GM12891 (cell line): ENCODE measurements at regions not wholly inside any gene's neighbourhood (a gene's known extent, or its start where the extent isn't known, plus 50 kb on each side); places are given as distances from the start of the nearest gene placed in this dataset.

Experiments
- DNase-seq: peaks from one replicate; pipeline ENCODE4 v3.0.0; 2011; ENCODE audit warnings: low spot score; ENCODE audit not compliant: insufficient read length
- FAIRE-seq: peaks from 2 replicates; lab custom pipeline; 2011; peaks lifted over from hg19 to GRCh38; lab: Jason Lieb, UNC
- PAX5 ChIP-seq: IDR thresholded peaks from 2 replicates; pipeline ENCODE4 v1.6.1; 2011; ENCODE audit warnings: low read length, moderate library complexity, mild to moderate bottlenecking; ENCODE audit not compliant: insufficient read depth, severe bottlenecking
- POLR2A ChIP-seq: IDR thresholded peaks from 2 replicates; pipeline ENCODE4 v1.6.1; 2011; ENCODE audit warnings: low read depth, low read length, control low read depth
- POLR2AphosphoS5 ChIP-seq: IDR thresholded peaks from 2 replicates; pipeline ENCODE4 v1.6.1; 2011; ENCODE audit warnings: low read depth, low read length, control low read depth
- POU2F2 ChIP-seq: IDR thresholded peaks from 2 replicates; pipeline ENCODE4 v1.6.1; 2011; ENCODE audit warnings: low read depth, mild to moderate bottlenecking, control low read depth, low read length, moderate library complexity
- SPI1 ChIP-seq: IDR thresholded peaks from 2 replicates; pipeline ENCODE4 v1.6.1; 2011; ENCODE audit warnings: low read depth, low read length, control low read depth
- TAF1 ChIP-seq: IDR thresholded peaks from 2 replicates; pipeline ENCODE4 v1.6.1; 2011; ENCODE audit warnings: low read depth, low read length, control low read depth

- FAIRE-seq: no peak
- no peak for TF ChIP-seq PAX5
- no peak for TF ChIP-seq POLR2AphosphoS5
- DNase-seq: no peak
Measured at GRCh38 chr2:58926112-58926511, 685.0 kb upstream of the FANCL start.

GRCh38 chr2:58925676-58926081 lies 684.6 kb upstream of the FANCL start:
- no peak for TF ChIP-seq SPI1
- TF ChIP-seq POLR2A: no peak
- no peak for TF ChIP-seq PAX5
- DNase-seq (no peak), FAIRE-seq (no peak)

DNA sequence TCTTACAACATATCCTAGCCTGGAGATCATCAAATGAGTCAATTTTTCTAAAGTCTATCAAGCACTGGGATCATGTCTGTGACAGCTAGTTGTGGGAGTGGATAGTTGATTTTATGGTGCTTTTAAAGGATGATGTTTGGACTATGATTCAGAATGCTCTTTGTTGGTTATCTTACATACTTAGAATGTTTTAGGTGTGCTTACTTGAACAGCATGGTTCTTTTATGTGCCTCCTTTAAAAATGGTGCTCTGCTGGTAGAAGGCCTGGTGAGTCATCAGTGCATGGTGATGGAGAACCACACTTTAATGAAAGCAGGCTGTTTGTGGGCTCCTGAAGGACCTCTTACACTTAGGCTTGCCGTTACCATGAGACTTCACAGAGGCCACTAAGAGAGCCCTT lies 682.7 kb upstream of the FANCL start:
- no peak for DNase-seq
- no peak for TF ChIP-seq SPI1
- no peak for TF ChIP-seq TAF1
- TF ChIP-seq PAX5: no peak
- no peak for TF ChIP-seq POU2F2
- no peak for TF ChIP-seq POLR2A
- no peak for TF ChIP-seq POLR2AphosphoS5
- no peak for FAIRE-seq

DNA sequence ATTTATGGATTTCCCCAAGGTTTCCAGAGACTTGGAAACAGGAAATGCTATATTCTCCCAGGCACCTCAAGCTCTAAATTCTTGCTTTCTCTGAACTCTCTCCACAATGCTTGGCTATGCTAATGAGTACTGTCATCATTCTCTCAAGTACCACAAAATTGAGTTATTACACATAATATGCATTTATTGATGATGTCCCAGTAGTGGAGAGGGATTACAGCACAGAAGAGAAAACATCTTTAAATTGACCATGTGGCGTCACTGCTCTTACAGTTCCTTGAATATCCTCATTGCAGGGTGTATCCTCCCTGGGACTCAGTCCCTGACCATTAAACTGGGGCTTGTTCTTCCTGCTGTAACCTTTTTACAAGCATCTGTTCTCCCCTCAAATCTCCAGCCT lies 681.1 kb upstream of the FANCL start:
- DNase-seq (no peak), FAIRE-seq (no peak)
- TF ChIP-seq POLR2AphosphoS5: no peak

DNA sequence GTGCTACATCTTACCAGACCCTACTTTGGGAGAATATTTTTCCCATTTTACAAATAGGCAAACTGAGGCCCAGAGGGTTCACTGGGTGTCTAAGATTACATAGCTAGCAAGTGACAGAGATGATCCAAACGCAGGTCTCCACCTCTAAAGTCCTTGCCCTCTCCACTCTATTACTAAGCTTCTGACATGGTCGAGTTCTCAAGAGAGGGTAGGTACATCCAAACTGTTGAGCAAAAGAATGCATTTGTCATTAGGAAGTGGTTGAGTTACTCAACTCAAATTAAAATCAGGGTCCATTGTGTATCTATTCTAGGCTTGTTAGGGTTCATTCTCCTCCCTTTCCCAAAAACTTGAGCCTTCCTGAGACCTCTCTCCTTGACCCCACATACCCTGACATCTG lies 680.6 kb upstream of the FANCL start:
- FAIRE-seq (no peak), DNase-seq (no peak)
- TF ChIP-seq TAF1 (no peak), POU2F2 (no peak), PAX5 (no peak), POLR2A (no peak), POLR2AphosphoS5 (no peak), SPI1 (no peak)

- DNase-seq (no peak), FAIRE-seq (no peak)
- TF ChIP-seq POU2F2 (no peak), SPI1 (no peak), PAX5 (no peak), POLR2A (no peak), POLR2AphosphoS5 (no peak)
Measured at GRCh38 chr2:58920001-58920400, 678.9 kb upstream of the FANCL start.

DNA sequence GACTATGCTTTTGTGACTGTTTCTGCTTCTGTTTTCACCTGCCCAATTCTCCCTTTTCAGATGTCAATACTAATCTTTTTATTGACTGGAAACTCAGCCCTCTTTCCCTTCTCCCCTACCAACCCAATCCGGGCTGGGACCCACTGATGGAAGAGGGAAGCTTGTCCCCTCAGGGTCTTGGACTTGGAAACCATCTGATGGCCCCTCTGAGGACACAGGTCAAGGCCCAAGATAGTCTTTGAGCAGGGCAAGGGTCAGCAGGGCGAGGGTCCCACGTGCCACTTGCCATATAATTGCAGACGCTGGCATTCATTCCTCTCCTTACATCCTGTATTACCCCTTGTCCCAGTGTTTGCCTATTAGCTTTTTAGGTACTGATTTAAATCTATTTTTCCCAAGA lies 678.2 kb upstream of the FANCL start:
- no peak for FAIRE-seq
- no peak for DNase-seq
- TF ChIP-seq SPI1 (no peak), PAX5 (no peak), POLR2AphosphoS5 (no peak)

DNA sequence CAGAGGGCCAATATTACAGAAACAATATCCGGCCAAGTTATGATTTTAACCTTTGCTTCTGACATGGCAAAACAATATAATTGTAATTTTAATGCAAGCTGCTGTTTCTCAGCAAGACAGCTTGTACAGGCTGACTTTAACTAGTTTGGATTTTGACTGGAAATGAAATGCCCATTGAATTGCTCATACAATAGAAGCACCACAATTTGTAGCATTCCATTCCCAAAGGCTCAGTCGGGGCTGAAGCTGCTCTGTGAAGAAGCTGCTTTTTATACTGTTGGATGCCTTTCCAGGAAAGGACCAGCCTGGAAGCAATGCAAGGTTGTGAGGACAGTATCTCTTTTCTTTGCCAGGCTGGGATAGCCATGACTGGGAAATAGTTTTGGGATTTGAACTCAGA lies 677.0 kb upstream of the FANCL start:
- FAIRE-seq (no peak), DNase-seq (no peak)
- no peak for TF ChIP-seq TAF1
- TF ChIP-seq POLR2AphosphoS5: no peak
- TF ChIP-seq SPI1: no peak
- TF ChIP-seq PAX5: no peak
- TF ChIP-seq POLR2A: no peak
- no peak for TF ChIP-seq POU2F2

- no peak for FAIRE-seq
- no peak for TF ChIP-seq PAX5
- TF ChIP-seq SPI1: no peak
- no peak for TF ChIP-seq POU2F2
- no peak for TF ChIP-seq POLR2AphosphoS5
- no peak for TF ChIP-seq TAF1
- TF ChIP-seq POLR2A: no peak
- DNase-seq: no peak
Measured at GRCh38 chr2:58917596-58917995, 676.5 kb upstream of the FANCL start.

GRCh38 chr2:58916063-58916462 lies 674.9 kb upstream of the FANCL start:
- TF ChIP-seq SPI1 (no peak), POLR2A (no peak), POU2F2 (no peak), POLR2AphosphoS5 (no peak), PAX5 (no peak), TAF1 (no peak)
- no peak for FAIRE-seq
- DNase-seq: no peak

GRCh38 chr2:58914733-58915505 lies 673.8 kb upstream of the FANCL start:
- DNase-seq (no peak), FAIRE-seq (no peak)
- TF ChIP-seq POU2F2: no peak
